Natural killer cell (primary cell): ENCODE measurements at regions not wholly inside any gene's neighbourhood (a gene's known extent, or its start where the extent isn't known, plus 50 kb on each side); places are given as distances from the start of the nearest gene placed in this dataset.

ENCODE experiments used
- ATAC-seq, 3 donors: fragments of 150-1000 bp in 2 of 3; fragments of 200-7000 bp in 1 of 3; cut with Tn5 transposase; 1 replicate in 1 of 3; 2 replicates in 2 of 3; pipeline ENCODE4 v1.10.0; 2021; ENCODE audit warnings: mild to moderate bottlenecking in 2 of 3, moderate library complexity in 2 of 3
- DNase-seq, 2 donors: peaks; one replicate each; pipeline versions ENCODE4 v3.0.0 to v3.0.0-alpha.2; 2013 to 2021; ENCODE audit warnings: mixed read lengths in 1 of 2
- H3K27ac ChIP-seq: one replicate; pipeline ENCODE4 v1.5.1; 2013; ENCODE audit warnings: mild to moderate bottlenecking, low read length
- H3K27me3 ChIP-seq: one replicate; pipeline ENCODE4 v1.6.1; 2013; ENCODE audit warnings: low read length; ENCODE audit not compliant: control insufficient read depth, insufficient read depth
- H3K36me3 ChIP-seq: one replicate; pipeline ENCODE4 v1.6.1; 2013; ENCODE audit warnings: low read length; ENCODE audit not compliant: control insufficient read depth, insufficient read depth
- H3K4me1 ChIP-seq: one replicate; pipeline ENCODE4 v1.6.1; 2013; ENCODE audit warnings: low read length; ENCODE audit not compliant: control insufficient read depth, insufficient read depth
- H3K4me3 ChIP-seq: one replicate; pipeline ENCODE4 v1.5.1; 2013; ENCODE audit warnings: low read length
- H3K9me3 ChIP-seq: one replicate; pipeline ENCODE4 v1.6.1; 2013; ENCODE audit warnings: low read length; ENCODE audit not compliant: control insufficient read depth, insufficient read depth
- H3K27ac Mint-ChIP-seq, 2 donors: one replicate each; pipeline ENCODE4 v1.8.0; 2022; ENCODE audit warnings: mild to moderate bottlenecking in 2 of 2, mixed read lengths in 2 of 2, moderate library complexity in 1 of 2
- H3K27me3 Mint-ChIP-seq, 2 donors: one replicate each; pipeline ENCODE4 v1.8.0; 2022; ENCODE audit warnings: low read depth in 2 of 2, mixed read lengths in 2 of 2
- H3K36me3 Mint-ChIP-seq: one replicate; pipeline ENCODE4 v1.8.0; 2022; ENCODE audit warnings: mixed read lengths
- H3K4me1 Mint-ChIP-seq, 2 donors: one replicate each; pipeline ENCODE4 v1.8.0; 2022; ENCODE audit warnings: mixed read lengths in 2 of 2
- H3K4me3 Mint-ChIP-seq: one replicate; pipeline ENCODE4 v1.8.0; 2022; ENCODE audit warnings: mild to moderate bottlenecking, moderate library complexity, mixed read lengths
- H3K9me3 Mint-ChIP-seq, 2 donors: one replicate each; pipeline ENCODE4 v1.8.0; 2022; ENCODE audit warnings: mixed read lengths in 2 of 2
- CTCF ChIP-seq: fragments of 200-600 bp; IDR thresholded peaks from one replicate; pipeline ENCODE4 v1.8.0; 2022; ENCODE audit warnings: antibody characterized with exemption
- WGBS: methylation state at CpG from one replicate; pipeline ENCODE4 v1.1.7; 2013; ENCODE audit warnings: missing lambda C conversion rate; ENCODE audit not compliant: insufficient coverage; 5-methylcytosine and 5-hydroxymethylcytosine counted together
- intact Hi-C: fragments of 100-400 bp; cut with micrococcal nuclease; formaldehyde crosslinking; loops from one replicate; pipeline ENCODE4 v1.14.2; 2022

- WGBS: 100% methylated on average over 2 of the region's 4 CpGs
- H3K27ac ChIP-seq: no peak overlapping the region
- no peaks in the 10 kb centered on the region for H3K36me3 ChIP-seq
- TF ChIP-seq CTCF: no peak
- intact Hi-C loops: no loop called here
- no peaks in the 10 kb centered on the region for H3K9me3 ChIP-seq
- Mint-ChIP-seq H3K27ac (no peak overlapping the region), H3K36me3 (no peaks in the 10 kb centered on the region), H3K27me3 (no peaks in the 10 kb centered on the region), H3K4me1 (no peaks in the 10 kb centered on the region), H3K4me3 (no peak overlapping the region), H3K9me3 (peaks cover 2% of the 10 kb centered on the region in 2 donors)
- no peak for DNase-seq
- ATAC-seq: no peak
- H3K4me3 ChIP-seq: no peak overlapping the region
- H3K27me3 ChIP-seq: no peaks in the 10 kb centered on the region
- H3K4me1 ChIP-seq: no peaks in the 10 kb centered on the region
Measured at GRCh38 chr6:95364016-95364604, 213.2 kb upstream of the MANEA start.

DNA sequence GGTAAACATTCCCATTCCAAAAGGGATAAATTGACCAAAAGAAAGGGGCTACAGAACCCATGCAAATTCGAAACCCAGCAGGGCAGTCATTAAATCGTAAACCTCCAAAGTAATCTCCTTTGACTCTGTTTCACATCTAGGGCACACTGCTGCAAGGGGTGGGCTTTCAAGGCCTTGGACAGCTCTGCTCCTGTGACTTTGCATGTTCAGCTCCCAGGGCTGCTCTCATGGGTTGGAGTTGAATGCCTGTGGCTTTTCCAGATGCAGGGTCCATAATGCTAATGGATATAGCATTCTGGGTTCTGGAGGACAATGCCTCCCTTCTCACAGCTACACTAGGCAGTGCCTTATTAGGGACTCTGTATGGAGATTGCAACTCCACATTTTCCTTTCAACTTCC, 211.9 kb upstream of the MANEA start:
- Mint-ChIP-seq H3K27me3 (no peaks in the 10 kb centered on the region), H3K4me3 (no peak overlapping the region), H3K9me3 (peaks cover 2% of the 10 kb centered on the region in 2 donors), H3K27ac (no peak overlapping the region), H3K4me1 (no peaks in the 10 kb centered on the region), H3K36me3 (no peaks in the 10 kb centered on the region)
- H3K36me3 ChIP-seq: no peaks in the 10 kb centered on the region
- no peak for ATAC-seq
- H3K4me1 ChIP-seq: no peaks in the 10 kb centered on the region
- TF ChIP-seq CTCF: no peak
- no peak for DNase-seq
- no peaks in the 10 kb centered on the region for H3K27me3 ChIP-seq
- H3K9me3 ChIP-seq: no peaks in the 10 kb centered on the region
- WGBS: 67% methylated on average over 2 of the region's 2 CpGs
- H3K4me3 ChIP-seq: no peak overlapping the region
- intact Hi-C loops: no loop called here
- H3K27ac ChIP-seq: no peak overlapping the region

- 76% methylated on average over 4 of the region's 4 CpGs for WGBS
Measured at GRCh38 chr6:95366414-95366813, 210.9 kb upstream of the MANEA start.

More at GRCh38 chr6:95366414-95366813, 210.9 kb upstream of the MANEA start:
- no peaks in the 10 kb centered on the region for H3K4me1 Mint-ChIP-seq
- Histone ChIP-seq H3K9me3 (no peaks in the 10 kb centered on the region), H3K27me3 (no peaks in the 10 kb centered on the region), H3K4me1 (no peaks in the 10 kb centered on the region), H3K27ac (no peak overlapping the region), H3K36me3 (no peaks in the 10 kb centered on the region), H3K4me3 (no peak overlapping the region)
- no peak overlapping the region for H3K27ac Mint-ChIP-seq
- DNase-seq: no peak
- peaks cover 2% of the 10 kb centered on the region in 2 donors for H3K9me3 Mint-ChIP-seq
- H3K27me3 Mint-ChIP-seq: no peaks in the 10 kb centered on the region
- intact Hi-C loops: no loop called here
- ATAC-seq: no peak
- TF ChIP-seq CTCF: no peak
- no peak overlapping the region for H3K4me3 Mint-ChIP-seq
- no peaks in the 10 kb centered on the region for H3K36me3 Mint-ChIP-seq
